ENCODE measurements at regions not wholly inside any gene's neighbourhood (a gene's known extent, or its start where the extent isn't known, plus 50 kb on each side); places are given as distances from the start of the nearest gene placed in this dataset.
"Not testable (repeated sequence)": the region's sequence is repeated elsewhere in the genome, so short reads cannot be mapped to it uniquely, and the experiment has no call there.

DNA sequence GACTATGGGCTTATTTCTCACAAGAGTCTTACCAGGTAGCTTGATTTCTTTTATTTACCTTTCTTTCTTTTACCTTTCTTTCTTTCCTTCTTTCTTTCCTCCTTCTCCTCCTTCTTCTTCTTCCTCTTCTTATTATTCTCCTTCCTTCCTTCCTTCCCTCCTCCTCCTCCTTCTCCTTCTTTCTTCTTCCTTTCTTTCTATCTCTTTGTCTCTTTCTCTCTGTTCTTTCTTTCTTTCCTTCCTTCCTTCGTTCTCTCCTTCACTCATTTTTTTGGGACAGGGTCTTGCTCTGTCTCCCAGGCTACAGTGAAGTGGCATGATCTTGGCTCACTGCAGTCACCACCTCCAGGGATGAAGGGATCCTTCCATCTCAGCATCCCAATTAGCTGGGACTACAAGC lies 363.6 kb upstream of the MAF start:
- DNase-seq: no peak

- no peak for DNase-seq
Measured at GRCh38 chr16:79962962-79963361, 362.4 kb upstream of the MAF start.

GRCh38 chr16:79959226-79959625 lies 358.7 kb upstream of the MAF start:
- no peak for DNase-seq

DNA sequence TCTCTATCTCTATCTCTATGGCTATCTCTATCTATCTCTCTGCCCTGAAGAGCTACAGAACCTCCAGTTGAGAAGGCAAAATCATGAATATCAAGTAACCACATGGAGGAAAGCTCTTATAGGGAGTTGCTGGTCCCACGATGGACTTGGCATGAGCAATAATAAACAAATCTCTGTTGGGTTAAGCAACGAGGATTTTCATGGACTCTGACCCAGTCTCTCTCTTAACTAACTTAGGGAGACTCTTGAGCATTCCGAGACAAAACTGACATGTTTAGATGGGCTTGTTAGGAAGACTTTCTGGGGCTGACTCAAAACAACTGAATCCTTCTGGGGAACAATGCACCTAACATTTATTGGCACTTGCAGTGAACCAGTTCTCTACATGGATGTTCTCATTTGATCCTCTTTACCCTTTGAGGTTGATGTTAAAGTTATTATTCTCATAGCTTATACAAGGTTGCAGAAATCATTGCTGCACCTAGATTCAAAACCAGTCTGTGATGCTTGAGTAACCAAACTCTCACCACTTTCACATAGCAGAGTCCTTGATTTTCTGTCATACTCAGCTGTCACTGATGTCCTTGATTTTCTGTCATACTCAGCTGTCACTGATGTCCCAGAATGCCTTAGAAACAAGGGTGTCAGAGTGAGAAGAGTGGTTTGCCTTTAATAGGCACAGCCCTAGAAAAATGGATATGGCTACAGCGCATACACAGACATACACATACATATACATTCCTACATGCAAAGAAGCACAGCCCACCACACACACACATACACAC lies 354.6 kb upstream of the MAF start:
- no peak for DNase-seq

DNA sequence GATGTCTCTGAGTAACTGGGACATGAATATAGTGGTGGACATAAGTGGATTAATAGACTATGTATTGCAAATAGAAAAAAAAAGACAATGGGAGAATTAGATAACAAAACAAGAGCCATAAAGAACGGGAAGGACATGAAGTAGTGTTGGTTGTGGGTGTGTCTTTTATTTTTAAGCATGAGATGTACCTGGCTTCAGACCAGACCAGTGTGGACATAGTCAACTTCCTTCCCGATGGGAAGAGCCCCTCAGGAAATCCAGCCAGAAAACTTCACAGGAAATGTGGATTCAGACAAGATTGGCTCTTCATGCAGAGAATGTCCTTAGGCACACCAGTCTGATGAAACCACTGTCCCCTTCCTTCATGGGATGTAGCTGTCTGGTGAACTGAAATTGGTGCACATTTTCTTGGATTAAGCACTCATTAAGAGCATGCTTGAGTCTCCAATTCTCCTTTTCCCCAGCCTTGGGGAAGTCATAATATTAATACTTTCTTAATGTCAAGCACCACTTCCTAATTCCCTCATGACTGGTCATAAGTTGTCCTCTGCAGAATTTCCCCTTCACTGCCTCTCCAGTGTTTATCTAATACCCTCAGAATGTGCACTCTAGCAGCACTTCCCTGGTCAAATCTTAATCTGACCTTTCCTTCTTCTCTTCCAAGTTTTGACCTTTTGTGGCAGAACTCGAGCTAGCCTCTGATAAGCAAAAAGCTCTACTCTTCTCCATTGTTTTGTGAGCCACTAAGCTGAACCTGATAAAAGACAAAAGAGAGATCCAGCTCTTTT lies 350.6 kb upstream of the MAF start:
- no peak for DNase-seq

- DNase-seq: no peak
Measured at GRCh38 chr16:79949417-79949816, 348.9 kb upstream of the MAF start.

DNA sequence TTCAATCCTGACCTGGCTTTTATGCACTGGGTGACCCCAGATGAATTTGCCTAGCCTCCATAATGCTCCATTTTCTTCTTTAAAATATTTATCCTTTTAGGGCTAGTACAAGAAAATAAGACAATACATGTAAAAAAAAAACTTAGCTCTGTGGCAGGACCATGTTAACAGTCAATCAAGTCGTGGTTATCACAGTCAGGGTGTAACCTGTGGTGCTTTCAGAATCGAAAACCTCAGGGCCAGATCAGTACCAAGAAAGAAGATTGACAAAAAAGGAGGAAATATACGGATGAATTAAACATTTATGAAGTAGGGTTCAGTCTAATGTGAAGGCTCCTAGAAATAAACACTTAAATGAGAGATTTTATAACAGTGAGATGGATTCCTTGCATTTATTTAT lies 347.2 kb upstream of the MAF start:
- DNase-seq: no peak

DNA sequence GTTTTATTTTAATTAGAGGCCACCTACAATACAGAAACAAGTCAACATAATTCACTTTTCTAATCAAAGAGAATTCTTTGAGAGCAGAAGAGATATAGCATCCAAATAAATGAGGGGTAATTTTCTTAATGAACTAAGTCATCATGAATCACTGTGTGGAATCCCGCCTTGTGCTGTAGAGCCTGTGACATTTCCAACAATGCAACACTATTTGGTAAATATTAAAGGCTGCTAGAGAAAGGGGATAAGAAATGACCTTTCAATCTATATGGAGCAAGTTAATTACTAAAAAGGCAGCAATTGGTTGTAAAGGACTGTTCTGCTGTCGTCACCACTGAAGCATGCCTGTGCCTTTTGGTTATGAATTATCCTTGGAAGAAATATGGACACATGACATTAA lies 345.7 kb upstream of the MAF start:
- DNase-seq: no peak

- no peak for DNase-seq
Measured at GRCh38 chr16:79943736-79944135, 343.2 kb upstream of the MAF start.

GRCh38 chr16:79938575-79938974 lies 338.0 kb upstream of the MAF start:
- DNase-seq: no peak

- not testable (repeated sequence) for DNase-seq
Measured at GRCh38 chr16:79937671-79938070, 337.1 kb upstream of the MAF start.

DNA sequence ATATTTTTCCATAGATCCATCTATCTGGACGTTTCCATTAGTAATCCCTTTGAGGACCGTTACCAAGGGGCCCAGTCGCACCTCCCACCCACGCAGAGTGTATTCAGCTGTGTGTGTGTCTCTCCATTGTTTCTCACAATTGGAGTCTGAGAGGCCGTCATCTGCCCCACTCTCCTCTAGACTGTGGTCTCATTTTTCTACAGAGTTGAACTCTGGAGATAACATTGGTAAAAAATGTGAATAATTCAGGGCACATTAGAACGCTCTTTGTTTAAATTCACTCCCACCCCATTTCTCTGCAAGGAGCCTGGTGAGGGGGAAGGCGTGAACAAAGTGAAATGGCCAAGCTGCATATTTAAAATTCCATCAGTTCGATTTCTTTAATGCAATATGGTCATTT lies 333.1 kb upstream of the MAF start:
- DNase-seq: no peak

GRCh38 chr16:79932572-79932971 lies 332.0 kb upstream of the MAF start:
- DNase-seq: no peak

DNA sequence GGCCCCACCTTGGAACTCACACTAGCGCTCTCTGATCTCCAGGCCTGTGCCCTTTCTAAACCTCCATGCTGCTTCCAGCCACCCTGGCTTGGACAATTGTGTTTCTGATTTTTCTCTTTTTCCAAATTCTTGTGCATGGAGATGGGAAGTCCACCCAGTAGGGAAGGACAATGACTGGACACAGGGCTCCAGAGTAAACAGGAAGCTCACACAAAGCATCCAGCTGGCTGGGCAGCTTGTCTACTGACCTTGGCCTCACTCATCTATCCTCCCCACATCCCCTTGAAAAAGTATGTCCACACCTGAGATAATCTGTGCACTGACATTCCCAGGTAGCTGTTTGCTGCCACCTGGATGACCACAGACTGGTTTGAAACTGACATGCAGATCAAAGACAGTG lies 331.2 kb upstream of the MAF start:
- no peak for DNase-seq

DNA sequence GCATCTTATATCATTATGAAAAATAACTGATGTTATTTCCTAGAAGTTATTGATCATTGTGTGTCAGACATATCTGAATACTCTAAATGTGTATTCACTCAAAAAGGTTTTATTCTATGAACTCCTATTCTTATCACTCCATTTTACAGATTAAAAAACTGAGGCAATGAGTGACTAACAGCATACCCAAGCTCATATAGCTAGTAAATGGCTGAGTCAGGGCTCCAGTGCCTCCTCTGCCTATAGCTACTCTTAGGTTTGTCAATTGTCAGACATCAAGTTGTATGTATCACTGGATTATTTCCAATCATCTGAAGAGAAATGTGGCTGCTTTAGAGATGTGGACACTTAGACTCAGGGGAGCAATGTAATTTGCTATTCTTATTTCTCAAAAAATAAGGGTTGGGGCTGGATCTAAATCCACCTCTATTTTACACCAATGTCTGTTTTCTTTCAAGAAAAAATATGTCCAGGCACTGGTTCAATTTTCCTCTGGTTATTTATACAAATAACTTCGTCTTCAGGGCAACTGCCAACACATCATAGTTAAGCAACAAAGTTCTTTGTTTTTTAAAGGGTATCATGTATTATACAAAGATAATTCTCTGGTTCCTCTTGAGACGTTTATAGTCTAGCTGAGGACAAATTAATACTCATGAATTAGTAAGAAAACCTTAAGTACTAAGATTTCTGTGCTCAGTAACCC lies 328.9 kb upstream of the MAF start:
- DNase-seq: no peak

DNA sequence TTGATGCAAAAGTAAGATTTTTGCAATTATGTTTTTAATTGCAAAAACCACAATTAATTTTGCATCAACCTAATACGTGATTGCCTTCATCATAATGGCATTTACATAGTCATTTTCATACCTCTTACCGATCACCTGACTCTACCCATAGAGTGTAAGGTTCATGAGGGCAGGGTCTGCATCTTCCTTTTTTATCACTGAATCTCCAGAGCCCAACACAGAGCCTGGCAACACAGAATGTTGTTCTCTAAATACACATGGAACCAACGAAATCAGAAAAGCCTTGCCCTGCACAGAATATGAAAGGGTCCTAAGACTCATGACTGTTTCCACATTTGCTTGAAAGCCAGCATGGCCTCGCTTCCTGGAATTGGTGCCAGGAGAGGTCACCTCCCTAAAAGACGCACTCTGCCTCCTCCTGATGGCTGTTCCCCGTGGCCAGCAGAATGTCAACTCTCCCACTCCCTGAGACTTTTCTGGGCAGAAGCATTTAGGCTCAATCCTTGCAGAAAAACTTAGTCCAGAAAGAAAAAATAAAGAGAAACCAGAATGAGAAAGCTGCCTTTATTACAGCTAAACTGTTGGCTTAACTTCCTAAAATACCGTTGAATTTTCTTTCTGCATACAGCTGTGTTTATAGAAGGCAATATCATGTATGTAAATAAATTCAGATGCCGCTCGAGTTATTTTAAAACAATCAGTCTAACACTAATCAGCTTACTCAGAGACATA lies 327.8 kb upstream of the MAF start:
- DNase-seq: no peak

- DNase-seq: no peak
Measured at GRCh38 chr16:79926451-79927205, 326.1 kb upstream of the MAF start.

DNA sequence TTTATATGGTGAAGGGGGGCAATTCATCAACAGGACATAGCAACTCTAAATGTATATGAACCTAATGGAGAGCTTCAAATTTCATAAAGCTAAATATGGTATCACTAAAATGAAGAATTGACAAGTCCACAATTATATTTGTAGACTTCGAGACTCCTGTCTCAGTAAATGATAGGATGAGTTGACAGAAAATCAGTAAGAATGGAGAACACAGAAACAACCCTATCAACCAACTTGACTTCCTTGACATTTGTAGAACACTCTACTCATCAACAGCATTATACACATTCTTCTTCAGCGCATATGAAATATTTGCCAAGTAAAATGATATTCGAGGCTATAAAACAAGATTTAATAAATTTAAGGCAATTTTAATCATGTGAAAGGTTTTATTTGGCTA lies 322.9 kb upstream of the MAF start:
- DNase-seq: no peak

DNA sequence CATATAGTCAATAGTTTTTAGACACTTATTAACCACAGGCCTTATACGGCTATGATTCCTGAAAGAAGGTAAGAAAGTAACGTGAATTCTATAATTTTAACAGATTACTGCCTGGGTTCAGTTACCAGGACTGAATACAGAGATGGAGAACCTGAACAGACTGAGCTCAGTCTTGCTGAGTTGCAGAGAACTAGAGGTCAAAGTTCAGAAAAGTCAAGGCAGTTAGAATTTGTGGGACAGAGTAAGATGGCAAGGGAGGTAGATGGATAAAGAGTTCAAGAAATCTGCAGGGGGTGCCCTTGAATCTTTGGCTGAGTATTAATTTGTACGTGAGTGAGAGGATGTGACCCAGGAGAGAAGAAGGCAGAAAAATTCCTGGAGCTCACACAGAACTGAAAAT lies 320.1 kb upstream of the MAF start:
- no peak for DNase-seq

- DNase-seq: no peak
Measured at GRCh38 chr16:79918916-79919315, 318.4 kb upstream of the MAF start.

DNA sequence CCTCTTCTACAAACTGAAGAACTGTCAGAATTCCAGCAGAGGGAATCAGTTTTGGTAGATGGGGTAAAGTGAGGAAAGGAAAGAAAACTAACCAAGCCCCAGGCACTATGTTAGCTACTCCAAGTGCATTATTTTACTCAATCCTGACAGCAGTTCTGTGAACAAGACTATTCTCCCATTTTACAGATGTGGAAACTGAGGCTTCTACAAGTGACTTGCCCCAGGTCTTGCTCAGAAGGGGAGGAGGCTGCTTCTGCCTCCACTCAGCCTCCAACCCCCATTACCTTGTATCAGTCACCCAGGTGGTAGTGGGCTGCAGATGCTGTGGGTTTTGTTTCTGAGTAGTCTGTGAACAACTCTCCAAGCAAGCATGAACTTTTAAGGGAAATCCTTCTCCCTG lies 315.2 kb upstream of the MAF start:
- DNase-seq: no peak

GRCh38 chr16:79914961-79915720 lies 314.6 kb upstream of the MAF start:
- no peak for DNase-seq

All from NCI-H1092 (cell line).